CD4-positive, alpha-beta T cell treated with Interleukin-21 for 1 hour (primary cell): ENCODE measurements at regions not wholly inside any gene's neighbourhood (a gene's known extent, or its start where the extent isn't known, plus 50 kb on each side); places are given as distances from the start of the nearest gene placed in this dataset.

Source experiments
- DNase-seq: peaks from one replicate; pipeline ENCODE4 v3.0.0-alpha.2; 2020

- DNase-seq = no peak
Measured at GRCh38 chr10:1896153-1896552, 158.8 kb upstream of the ADARB2 start.

GRCh38 chr10:1895691-1896090 lies 158.4 kb upstream of the ADARB2 start:
- DNase-seq = no peak

GRCh38 chr10:1894912-1895311 lies 157.6 kb upstream of the ADARB2 start:
- no peak for DNase-seq

- no peak for DNase-seq
Measured at GRCh38 chr10:1893941-1894340, 156.6 kb upstream of the ADARB2 start.

GRCh38 chr10:1886039-1886438 lies 148.7 kb upstream of the ADARB2 start:
- DNase-seq = no peak

DNA sequence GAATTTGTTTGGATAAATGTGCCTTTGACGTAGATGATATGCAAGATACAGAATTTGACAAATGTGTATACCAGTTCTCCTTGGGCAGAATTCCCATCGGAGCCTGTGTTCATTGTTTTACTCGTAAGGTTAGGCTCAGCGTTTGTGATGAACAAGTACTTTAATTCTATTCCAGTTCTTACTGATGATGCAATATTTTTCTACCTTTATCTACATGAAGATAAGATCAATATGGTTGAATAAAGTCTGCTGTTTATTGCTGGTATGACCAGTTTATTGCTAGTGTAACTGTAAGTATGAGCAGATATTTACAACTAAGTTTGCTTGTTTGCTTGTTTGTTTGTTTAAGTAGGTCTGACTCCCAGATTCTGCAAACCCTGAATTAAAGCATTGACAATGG lies 145.4 kb upstream of the ADARB2 start:
- no peak for DNase-seq

GRCh38 chr10:1882180-1882579 lies 144.9 kb upstream of the ADARB2 start:
- no peak for DNase-seq

GRCh38 chr10:1881636-1882035 lies 144.3 kb upstream of the ADARB2 start:
- no peak for DNase-seq

DNA sequence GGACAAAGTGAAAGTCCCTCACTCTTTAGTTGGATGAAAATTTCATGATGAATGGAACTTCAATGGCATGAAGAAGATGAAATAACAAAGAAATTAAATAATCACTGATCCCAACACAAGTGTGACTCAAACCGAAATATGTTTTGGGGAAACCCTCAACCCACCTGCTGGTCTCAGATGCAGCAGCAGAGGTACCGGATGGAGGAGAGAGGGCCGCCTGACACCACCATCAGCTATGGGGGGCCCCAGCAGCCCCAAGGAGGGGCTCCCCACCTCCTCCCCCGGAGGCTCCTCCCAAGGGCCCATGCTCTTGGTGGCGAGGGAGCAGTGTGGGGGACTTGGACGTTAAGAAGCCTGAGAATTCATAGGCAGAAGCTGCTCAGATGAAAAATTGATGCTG lies 137.2 kb upstream of the ADARB2 start:
- no peak for DNase-seq

DNA sequence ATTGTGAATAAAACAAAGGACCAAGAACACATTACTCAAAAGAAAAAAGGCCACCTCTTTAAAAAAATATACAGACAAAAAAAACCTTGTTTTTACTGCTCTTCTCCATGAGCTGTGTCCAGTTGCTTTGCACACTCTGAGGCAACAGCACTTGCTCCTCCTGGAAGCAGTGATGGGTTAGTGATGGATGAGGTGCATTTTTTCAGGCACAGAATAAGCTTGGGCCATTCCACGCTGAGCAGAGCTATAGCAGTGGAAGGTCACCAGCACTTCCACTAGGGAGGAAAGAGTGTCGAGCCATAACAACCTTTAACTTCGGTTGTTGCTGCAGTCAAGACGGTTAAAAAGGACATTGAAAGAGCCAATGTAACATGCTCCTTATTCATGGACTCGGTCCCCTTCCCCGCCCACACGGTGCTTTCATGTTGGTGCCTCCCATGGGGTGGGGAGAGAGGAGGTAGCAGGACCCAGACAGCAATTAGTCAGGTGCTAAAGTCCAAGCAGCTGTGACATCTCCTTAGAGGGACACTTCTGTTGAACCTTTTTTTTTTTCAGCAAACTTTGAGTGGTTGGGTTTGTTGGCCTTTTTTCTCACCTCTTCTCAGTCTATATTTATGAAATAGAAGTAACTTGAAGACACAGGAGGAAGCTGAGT lies 136.5 kb upstream of the ADARB2 start:
- DNase-seq = no peak

DNA sequence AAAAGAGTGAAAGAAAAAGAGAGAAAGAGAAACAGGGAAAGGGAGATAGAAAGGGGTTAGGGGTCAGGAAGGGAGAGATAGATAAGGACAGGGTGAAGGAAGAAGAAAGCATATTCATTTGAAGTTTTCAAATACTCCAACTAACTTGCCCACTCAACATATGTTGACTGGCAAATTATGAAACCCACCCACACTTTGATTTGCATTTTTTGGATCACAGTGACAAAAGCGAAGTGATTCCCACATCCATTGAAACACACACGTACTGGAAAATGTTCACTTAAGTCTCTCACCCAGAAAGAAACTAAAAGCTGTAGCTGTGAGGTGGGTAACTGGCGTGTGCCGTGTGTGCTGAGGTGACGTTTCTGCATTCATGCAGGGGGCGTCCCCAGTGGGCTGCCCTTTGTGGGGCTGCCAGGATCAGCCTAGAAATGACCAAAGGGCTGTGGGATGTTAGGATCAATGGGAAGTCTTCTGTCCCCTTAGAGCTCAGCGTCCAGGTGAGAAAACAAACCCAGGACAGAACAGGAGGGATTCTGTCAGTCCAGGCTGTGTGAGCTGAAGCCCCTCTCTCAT lies 134.9 kb upstream of the ADARB2 start:
- DNase-seq = no peak

DNA sequence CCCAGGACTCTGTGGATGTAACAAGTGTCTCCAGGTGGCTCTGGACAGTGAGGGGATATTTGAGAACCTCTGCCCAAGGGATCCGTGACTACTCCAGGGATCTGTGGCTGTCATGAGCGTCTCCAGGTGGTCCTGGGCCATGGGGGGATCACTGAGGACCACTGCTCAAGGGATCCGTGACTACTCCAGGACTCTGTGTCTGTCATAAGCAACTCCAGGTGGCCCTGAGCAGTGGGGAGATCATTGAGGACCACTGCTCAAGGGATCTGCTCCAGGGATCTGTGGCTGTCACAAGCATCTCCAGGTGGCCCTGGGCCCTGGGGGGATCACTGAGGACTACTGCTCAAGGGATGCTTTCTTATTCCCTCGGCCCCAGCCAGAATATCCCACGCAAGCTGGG lies 133.2 kb upstream of the ADARB2 start:
- no peak for DNase-seq

DNA sequence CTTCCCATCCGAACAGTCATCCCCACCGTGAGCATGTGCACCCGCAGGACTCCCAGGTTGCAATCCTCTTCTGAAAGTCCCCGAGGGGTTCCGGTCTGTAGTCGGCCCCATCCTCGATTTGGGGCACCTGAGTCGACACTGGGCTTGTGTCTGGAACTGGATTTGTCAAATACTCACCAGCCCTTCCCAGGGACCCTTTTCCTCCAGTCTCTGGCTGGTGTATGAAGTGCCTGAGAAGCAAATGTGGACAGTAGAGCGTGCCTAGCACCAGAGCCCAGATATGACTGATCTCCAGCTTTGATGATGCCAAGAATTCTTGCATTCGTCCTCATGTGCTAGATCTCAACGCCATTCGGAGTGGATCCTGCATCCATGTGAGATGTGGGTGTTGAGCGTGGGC lies 132.5 kb upstream of the ADARB2 start:
- no peak for DNase-seq

- no peak for DNase-seq
Measured at GRCh38 chr10:1860351-1860750, 123.0 kb upstream of the ADARB2 start.

GRCh38 chr10:1858547-1858946 lies 121.2 kb upstream of the ADARB2 start:
- DNase-seq = no peak

GRCh38 chr10:1858048-1858447 lies 120.7 kb upstream of the ADARB2 start:
- no peak for DNase-seq

- DNase-seq = no peak
Measured at GRCh38 chr10:1855911-1856310, 118.6 kb upstream of the ADARB2 start.

- DNase-seq = no peak
Measured at GRCh38 chr10:1854271-1854670, 116.9 kb upstream of the ADARB2 start.

DNA sequence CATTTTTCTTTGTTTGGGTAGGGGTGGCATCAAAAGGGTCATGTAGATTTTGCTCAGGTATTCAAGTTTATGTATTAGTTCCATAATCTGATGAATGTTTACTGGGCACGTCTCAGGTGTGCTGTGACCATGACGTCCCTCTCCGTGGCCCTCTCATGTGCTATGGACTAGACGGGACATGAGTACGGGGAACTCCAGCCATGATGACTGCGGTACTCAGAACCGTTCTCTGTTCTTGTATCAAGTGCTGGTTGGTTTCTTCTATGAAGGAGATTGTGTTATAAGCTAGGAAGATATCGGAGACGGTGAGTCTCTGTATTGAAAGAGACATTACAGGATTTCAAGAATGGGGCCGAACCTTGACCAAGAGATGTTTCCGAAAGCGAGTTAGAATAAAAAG lies 116.5 kb upstream of the ADARB2 start:
- DNase-seq = no peak

DNA sequence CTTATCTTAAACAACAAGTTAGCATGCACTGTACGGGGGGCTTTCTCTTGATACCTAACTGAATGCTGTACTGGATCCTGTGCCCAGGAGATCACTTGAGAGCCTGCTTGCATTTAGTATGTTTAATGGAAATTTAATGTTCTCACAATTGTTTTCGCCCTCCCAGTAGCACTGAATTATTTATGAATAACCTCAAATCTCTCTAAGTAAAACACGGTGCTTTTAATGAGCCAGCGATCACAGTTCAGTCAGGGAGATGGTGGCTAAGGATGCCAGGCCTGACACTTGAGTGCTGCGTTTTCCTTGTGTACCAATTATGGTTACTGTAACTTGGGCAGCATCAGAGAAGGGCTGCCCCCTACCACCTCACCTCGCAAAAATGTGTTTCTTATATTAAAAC lies 115.5 kb upstream of the ADARB2 start:
- no peak for DNase-seq

- no peak for DNase-seq
Measured at GRCh38 chr10:1851762-1852161, 114.4 kb upstream of the ADARB2 start.

DNA sequence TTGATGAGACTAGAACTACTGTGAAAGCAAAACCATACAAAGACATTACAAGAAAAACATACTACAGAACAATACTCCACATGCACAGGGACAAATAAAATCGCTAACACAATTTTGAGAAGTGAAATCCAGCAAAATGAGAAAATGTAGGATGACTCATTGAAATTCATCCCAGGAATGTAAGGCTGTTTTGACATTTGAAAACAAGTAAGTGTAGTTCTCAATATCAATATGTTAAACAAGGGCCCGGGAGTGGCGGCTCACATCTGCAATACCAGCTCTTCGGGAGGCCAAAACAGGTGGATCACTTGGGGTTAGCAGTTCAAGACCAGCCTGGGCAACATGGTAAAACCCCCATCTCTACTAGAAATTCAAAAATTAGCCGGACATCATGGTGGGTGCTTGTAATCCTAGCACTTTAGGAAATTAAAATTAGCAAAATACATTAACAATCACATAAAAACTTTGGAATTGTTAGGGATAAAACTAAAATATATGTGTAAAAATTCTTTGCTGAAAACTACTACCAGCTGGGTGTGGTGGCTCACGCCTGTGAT lies 113.7 kb upstream of the ADARB2 start:
- no peak for DNase-seq

DNA sequence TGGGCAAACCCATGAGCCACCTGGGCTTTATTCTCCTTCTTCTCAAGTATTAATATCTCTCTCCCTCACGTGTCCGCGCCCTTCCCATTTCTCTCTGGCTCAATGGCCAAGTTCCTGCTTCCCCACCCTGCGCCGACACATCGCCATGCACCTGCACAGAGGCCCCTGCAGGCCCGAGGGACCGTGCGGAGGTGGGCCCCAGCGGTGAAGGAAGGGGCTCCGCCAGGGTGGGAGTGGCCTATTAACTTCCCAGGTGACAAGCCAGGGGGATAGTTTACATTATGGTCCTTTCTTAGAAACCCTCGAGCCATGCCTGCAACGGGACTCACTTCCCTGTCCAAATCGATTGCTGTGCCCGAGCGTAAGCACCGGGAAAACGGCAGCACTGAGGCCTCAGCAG lies 110.0 kb upstream of the ADARB2 start:
- no peak for DNase-seq

GRCh38 chr10:1846032-1846431 lies 108.7 kb upstream of the ADARB2 start:
- DNase-seq = no peak

DNA sequence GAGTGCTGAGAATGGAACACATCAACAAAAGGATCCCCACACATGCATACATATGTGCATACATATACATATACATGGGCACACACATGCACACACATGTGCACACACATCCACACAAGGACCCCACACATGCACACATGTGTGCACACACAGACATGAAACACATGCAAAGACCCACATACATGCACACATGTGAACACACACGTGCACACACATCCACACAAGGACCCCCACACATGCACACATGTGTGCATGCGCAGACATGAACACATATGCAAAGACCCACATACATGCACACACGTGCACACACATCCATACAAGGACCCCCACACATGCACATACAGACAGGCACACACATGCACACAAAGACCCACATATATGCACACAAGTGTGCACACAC lies 104.4 kb upstream of the ADARB2 start:
- DNase-seq = no peak
